Heart right ventricle (tissue), 16 donors: ENCODE measurements at regions not wholly inside any gene's neighbourhood (a gene's known extent, or its start where the extent isn't known, plus 50 kb on each side); places are given as distances from the start of the nearest gene placed in this dataset.
A peak's percentile ranks its signal among the peaks of the same experiment; 100 is the strongest.

Experiments used
- ATAC-seq, 8 donors: fragments of 200-7000 bp; cut with Tn5 transposase; one replicate each; pipeline ENCODE4 v1.9.1; 2020; ENCODE audit warnings: mild to moderate bottlenecking in 8 of 8, moderate library complexity in 8 of 8, moderate number of reproducible peaks in 1 of 8
- DNase-seq, 2 donors: peaks; one replicate each; pipeline ENCODE4 v3.0.0-alpha.2; 2020
- H3K27ac ChIP-seq, 10 donors: fragments of 200-600 bp; sonication (generic) in 2 of 10; one replicate each; pipeline versions ENCODE4 v1.5.0 to v1.8.0; 2020 to 2022; ENCODE audit warnings: mild to moderate bottlenecking in 3 of 10
- H3K27me3 ChIP-seq, 7 donors: fragments of 200-600 bp; one replicate each; pipeline ENCODE4 v1.8.0; 2021 to 2022; ENCODE audit warnings: mild to moderate bottlenecking in 2 of 7
- H3K36me3 ChIP-seq, 9 donors: fragments of 200-600 bp; sonication (generic) in 1 of 9; one replicate each; pipeline versions ENCODE4 v1.5.0 to v1.8.0; 2020 to 2022; ENCODE audit warnings: mild to moderate bottlenecking in 2 of 9
- H3K4me1 ChIP-seq, 9 donors: fragments of 200-600 bp; sonication (generic) in 1 of 9; one replicate each; pipeline versions ENCODE4 v1.5.0 to v1.8.0; 2020 to 2022; ENCODE audit warnings: mild to moderate bottlenecking in 4 of 9
- H3K4me3 ChIP-seq, 10 donors: fragments of 200-600 bp; sonication (generic) in 2 of 10; one replicate each; pipeline versions ENCODE4 v1.5.0 to v1.8.0; 2020 to 2022; ENCODE audit warnings: mild to moderate bottlenecking in 7 of 10, moderate library complexity in 2 of 10
- H3K9me3 ChIP-seq, 11 donors: fragments of 200-600 bp in 10 of 11; sonication (generic) in 2 of 11; one replicate each; pipeline versions ENCODE4 v1.5.0 to v1.8.0; 2013 to 2022; ENCODE audit warnings: mild to moderate bottlenecking in 2 of 11, control low read depth in 1 of 11, moderate library complexity in 1 of 11
- CTCF ChIP-seq, 9 donors: fragments of 200-600 bp; sonication (generic) in 2 of 9; IDR thresholded peaks; one replicate each; pipeline versions ENCODE4 v1.5.0 to v1.8.0; 2021 to 2022; ENCODE audit warnings: antibody characterized with exemption in 9 of 9, mild to moderate bottlenecking in 5 of 9, moderate library complexity in 1 of 9
- WGBS, 2 donors: extraction: QIAGEN DNeasy Blood & Tissue Kit; methylation state at CpG; one replicate each; pipeline ENCODE4 v1.1.7; 2013; ENCODE audit warnings: inconsistent platforms in 1 of 2; 5-methylcytosine and 5-hydroxymethylcytosine counted together
- intact Hi-C, 10 donors: fragments of 100-400 bp; cut with DNase I; formaldehyde crosslinking; loops; one replicate each; pipeline versions ENCODE4 v1.11.1 to v1.14.2; 2022
- donor health status: Arrhythmogenic right ventricular cardiomyopathy.
- donor health status: ischemic (EF 13 %, LVEDD 7.1; RV severe dilation, severe dysfunction).
- donor health status: healthy with polysubstance abuse.
- donor health status: DM: no; HTN: yes; CAD: no.
- donor health status: DM: no; HTN: no; CAD: no.
- donor health status: ischemic (EF 25% LVEDD 6.9; RV normal size, moderate dysfunction).
- donor health status: ischemic (EF 25% LVEDD 5.7; RV mildly dilated, moderate dysfunction).
- donor health status: healthy.
- donor health status: DM: yes; HTN: yes; CAD: no.
- donor health status: Ischemic cardiomyopathy.
- donor health status: ischemic (EF 35%, LVEDD 5.7; RV mildly dilated, moderate dysfunction).
- donor health status: nonischemic (EF 11% LVEDD 7.7; RV severe dilation, severe dysfunction).
- donor health status: DM: yes; HTN: yes; CAD: no.
- donor health status: PGD.
- donor health status: ischemic (EF 29% LVEDD 5.4; RV normal size, mild dysfunction).
- donor health status: nonischemic (EF 23%, LVEDD 6.1; RV moderate dilation, normal function).

- H3K9me3 ChIP-seq, result peaks cover 0 to 25% (median 0%) of the 10 kb centered on the region in 11 donors
- ATAC-seq, result no peak
- peaks cover 0 to 7% (median 0%) of the 10 kb centered on the region in 9 donors for H3K4me1 ChIP-seq
- intact Hi-C loops, result no loop called here
- 77 to 84% methylated on average over 2 of the region's 2 CpGs for WGBS, 2 donors
- H3K27me3 ChIP-seq, result no peaks in the 10 kb centered on the region
- H3K27ac ChIP-seq, result no peak overlapping the region
- no peak for DNase-seq
- no peaks in the 10 kb centered on the region for H3K36me3 ChIP-seq
- no peak overlapping the region for H3K4me3 ChIP-seq
- TF ChIP-seq CTCF (IDR thresholded peaks at IDR 0.05), result no peak
Measured at GRCh38 chr15:67892559-67893377, 52.9 kb upstream of the RNU6-1 start.

- H3K4me1 ChIP-seq, result peaks cover 0 to 8% (median 0%) of the 10 kb centered on the region in 9 donors
- no peaks in the 10 kb centered on the region for H3K36me3 ChIP-seq
- no peak overlapping the region for H3K27ac ChIP-seq
- TF ChIP-seq CTCF (IDR thresholded peaks at IDR 0.05), result no peak
- no peak for DNase-seq
- ATAC-seq, result no peak
- intact Hi-C loops, result no loop called here
- no peaks in the 10 kb centered on the region for H3K27me3 ChIP-seq
- H3K4me3 ChIP-seq, result no peak overlapping the region
- peaks cover 0 to 24% (median 0%) of the 10 kb centered on the region in 11 donors for H3K9me3 ChIP-seq
Measured at GRCh38 chr15:67895237-67895636, 55.4 kb upstream of the RNU6-1 start.

- peak in 1 of 8 donors; percentile 29 for ATAC-seq
- Histone ChIP-seq H3K27me3 (no peaks in the 10 kb centered on the region), H3K4me1 (peaks cover 0 to 8% (median 0%) of the 10 kb centered on the region in 9 donors), H3K4me3 (no peak overlapping the region), H3K9me3 (peaks cover 0 to 20% (median 0%) of the 10 kb centered on the region in 11 donors), H3K36me3 (no peaks in the 10 kb centered on the region), H3K27ac (no peak overlapping the region)
- 67 to 73% methylated on average over 3 of the region's 3 CpGs for WGBS, 2 donors
- intact Hi-C loops, result no loop called here
- DNase-seq, result no peak
- no peak for TF ChIP-seq CTCF (IDR thresholded peaks at IDR 0.05)
Measured at GRCh38 chr15:67897646-67898339, 57.9 kb upstream of the RNU6-1 start.

GRCh38 chr15:67899596-67900283, 59.9 kb upstream of the RNU6-1 start:
- no peak for ATAC-seq
- H3K27me3 ChIP-seq, result no peaks in the 10 kb centered on the region
- no peaks in the 10 kb centered on the region for H3K36me3 ChIP-seq
- no peak for DNase-seq
- H3K9me3 ChIP-seq, result peaks cover 0 to 15% (median 0%) of the 10 kb centered on the region in 11 donors
- no peak overlapping the region for H3K4me3 ChIP-seq
- intact Hi-C loops, result no loop called here
- whole genome bisulfite sequencing, 2 donors, result 62 to 71% methylated on average over 9 of the region's 9 CpGs
- H3K4me1 ChIP-seq, result peaks cover 0 to 8% (median 0%) of the 10 kb centered on the region in 9 donors
- no peak overlapping the region for H3K27ac ChIP-seq
- no peak for TF ChIP-seq CTCF (IDR thresholded peaks at IDR 0.05)
